H1 (cell line): ENCODE measurements at regions not wholly inside any gene's neighbourhood (a gene's known extent, or its start where the extent isn't known, plus 50 kb on each side); places are given as distances from the start of the nearest gene placed in this dataset.

Experiments used
- CTCF ChIA-PET: fragments of 300-600 bp; sonication (Branson Sonifier 250); formaldehyde crosslinking; loops from one replicate; lab custom pipeline; 2021; ENCODE audit not compliant: partially characterized antibody; lab: Charles Lee
- POLR2A ChIA-PET: fragments of 300-600 bp; sonication (Branson Sonifier 250); formaldehyde crosslinking; loops from one replicate; lab custom pipeline; 2021; ENCODE audit warnings: inconsistent platforms; ENCODE audit not compliant: partially characterized antibody; lab: Charles Lee
- DNase-seq, 2 experiments: peaks; one replicate each; pipeline versions ENCODE4 v3.0.0 to v3.0.0-alpha.2; 2010 to 2022; ENCODE audit warnings: low spot score in 2 of 2, low read depth in 1 of 2, mixed read lengths in 1 of 2
- FAIRE-seq: peaks from 2 replicates; lab custom pipeline; 2011; peaks lifted over from hg19 to GRCh38; lab: Jason Lieb, UNC
- H2AFZ ChIP-seq: 2 replicates; pipeline ENCODE4 v1.8.1; 2012; ENCODE audit warnings: low read length, inconsistent platforms
- H2AK5ac ChIP-seq: 2 replicates; pipeline ENCODE4 v1.6.1; 2013; ENCODE audit warnings: low read depth, low read length
- H2BK120ac ChIP-seq: replicated peaks from 2 replicates; pipeline ENCODE3; 2013; ENCODE audit warnings: low read depth, low read length, inconsistent platforms
- H2BK12ac ChIP-seq: 2 replicates; pipeline ENCODE4 v1.6.1; 2013; ENCODE audit warnings: low read depth, low read length
- H2BK15ac ChIP-seq: 2 replicates; pipeline ENCODE4 v1.6.1; 2013; ENCODE audit warnings: low read length
- H2BK20ac ChIP-seq: 2 replicates; pipeline ENCODE4 v1.6.1; 2013; ENCODE audit warnings: low read length
- H2BK5ac ChIP-seq: 2 replicates; pipeline ENCODE4 v1.6.1; 2013; ENCODE audit warnings: low read depth, low read length
- H3K14ac ChIP-seq: 2 replicates; pipeline ENCODE4 v1.6.1; 2013; ENCODE audit warnings: inconsistent platforms; ENCODE audit not compliant: insufficient read length
- H3K18ac ChIP-seq: 2 replicates; pipeline ENCODE4 v1.6.1; 2013; ENCODE audit warnings: low read length; ENCODE audit errors: extremely low read depth
- H3K23ac ChIP-seq: 2 replicates; pipeline ENCODE4 v1.6.1; 2013; ENCODE audit warnings: inconsistent platforms; ENCODE audit not compliant: insufficient read length
- H3K23me2 ChIP-seq: 2 replicates; pipeline ENCODE4 v1.6.1; 2013; ENCODE audit warnings: low read depth, low read length
- H3K27ac ChIP-seq: 2 replicates; pipeline ENCODE4 v1.6.1; 2011; ENCODE audit warnings: low read depth, low read length, inconsistent platforms
- H3K27me3 ChIP-seq, 4 experiments: replicated peaks in 1 of 4; 1 replicate in 1 of 4; 2 replicates in 3 of 4; pipeline versions ENCODE4 v1.6.1 to v1.8.1; 2011 to 2013; ENCODE audit warnings: low read length in 3 of 4, mild to moderate bottlenecking in 3 of 4, inconsistent platforms in 2 of 4, mixed read lengths in 2 of 4, moderate library complexity in 1 of 4; ENCODE audit not compliant: control insufficient read depth in 3 of 4, insufficient read depth in 3 of 4; ENCODE audit errors: extremely low read depth in 1 of 4
- H3K36me3 ChIP-seq, 4 experiments: 2 replicates each; pipeline versions ENCODE4 v1.6.1 to v1.8.1; 2011 to 2013; ENCODE audit warnings: mild to moderate bottlenecking in 4 of 4, low read length in 3 of 4, moderate library complexity in 2 of 4, control low read depth in 1 of 4, inconsistent platforms in 1 of 4; ENCODE audit not compliant: insufficient read depth in 4 of 4, control insufficient read depth in 2 of 4
- H3K4ac ChIP-seq: replicated peaks from 2 replicates; pipeline ENCODE3; 2013; ENCODE audit warnings: low read length, low read depth, mixed read lengths, inconsistent platforms; ENCODE audit not compliant: insufficient read length
- H3K4me1 ChIP-seq, 4 experiments: replicated peaks in 1 of 4; 1 replicate in 1 of 4; 2 replicates in 3 of 4; pipeline versions ENCODE4 v1.6.1 to v1.8.1; 2011 to 2013; ENCODE audit warnings: low read length in 3 of 4, inconsistent platforms in 2 of 4, mixed read lengths in 1 of 4; ENCODE audit not compliant: insufficient read depth in 4 of 4, control insufficient read depth in 3 of 4
- H3K4me2 ChIP-seq, 2 experiments: 2 replicates each; pipeline versions ENCODE4 v1.6.1 to v1.8.1; 2011 to 2013; ENCODE audit warnings: low read depth in 2 of 2, low read length in 2 of 2, control low read depth in 1 of 2, inconsistent platforms in 1 of 2, mild to moderate bottlenecking in 1 of 2; ENCODE audit not compliant: insufficient read depth in 1 of 2
- H3K4me3 ChIP-seq, 4 experiments: fragments of 200-600, 300-600 bp in 1 of 4; sonication (generic), shearing (Covaris generic), sonication (Bioruptor Twin) in 1 of 4; 2 replicates each; pipeline versions ENCODE4 v1.5.1 to v1.8.1; 2011 to 2016; ENCODE audit warnings: low read length in 4 of 4, low read depth in 3 of 4, control low read depth in 2 of 4, inconsistent platforms in 2 of 4, mild to moderate bottlenecking in 2 of 4, mixed read lengths in 1 of 4, moderate library complexity in 1 of 4; ENCODE audit not compliant: insufficient read depth in 2 of 4; ENCODE audit errors: extremely low read depth in 1 of 4
- H3K56ac ChIP-seq: replicated peaks from 2 replicates; pipeline ENCODE3; 2013; ENCODE audit warnings: low read depth, mild to moderate bottlenecking, mixed read lengths, low read length, inconsistent platforms; ENCODE audit not compliant: insufficient read length
- H3K79me1 ChIP-seq: 2 replicates; pipeline ENCODE4 v1.6.1; 2013; ENCODE audit warnings: low read depth, low read length, control low read depth
- H3K79me2 ChIP-seq, 2 experiments: 2 replicates each; pipeline versions ENCODE4 v1.6.1 to v1.8.1; 2012 to 2013; ENCODE audit warnings: low read length in 2 of 2, mild to moderate bottlenecking in 2 of 2, inconsistent platforms in 1 of 2; ENCODE audit not compliant: insufficient read depth in 2 of 2, control insufficient read depth in 1 of 2
- H3K9ac ChIP-seq, 4 experiments: replicated peaks in 1 of 4; 1 replicate in 1 of 4; 2 replicates in 3 of 4; pipeline versions ENCODE4 v1.6.1 to v1.8.1; 2011 to 2013; ENCODE audit warnings: low read depth in 3 of 4, low read length in 3 of 4, control low read depth in 2 of 4, mild to moderate bottlenecking in 2 of 4, moderate library complexity in 2 of 4, inconsistent platforms in 1 of 4; ENCODE audit errors: extremely low read depth in 1 of 4
- H3K9me3 ChIP-seq, 2 experiments: 2 replicates each; pipeline versions ENCODE4 v1.6.1 to v1.8.1; 2012 to 2013; ENCODE audit warnings: mild to moderate bottlenecking in 2 of 2, moderate library complexity in 2 of 2, control low read depth in 1 of 2, inconsistent platforms in 1 of 2, low read depth in 1 of 2, low read length in 1 of 2, mixed read lengths in 1 of 2; ENCODE audit not compliant: insufficient read depth in 2 of 2
- H4K20me1 ChIP-seq, 2 experiments: replicated peaks in 1 of 2; 2 replicates each; pipeline versions ENCODE3 to v1.8.1; 2011 to 2013; ENCODE audit warnings: inconsistent platforms in 2 of 2, low read length in 2 of 2, mild to moderate bottlenecking in 1 of 2; ENCODE audit not compliant: insufficient read depth in 2 of 2, control insufficient read depth in 1 of 2
- H4K5ac ChIP-seq: 2 replicates; pipeline ENCODE4 v1.6.1; 2013; ENCODE audit warnings: low read length, low read depth, mixed read lengths, inconsistent platforms; ENCODE audit not compliant: insufficient read length
- H4K8ac ChIP-seq: 2 replicates; pipeline ENCODE4 v1.8.0; 2013; ENCODE audit warnings: mild to moderate bottlenecking, moderate library complexity, low read length, inconsistent platforms; ENCODE audit not compliant: insufficient read depth; ENCODE audit errors: extremely low read depth
- H4K91ac ChIP-seq: replicated peaks from 2 replicates; pipeline ENCODE3; 2013; ENCODE audit warnings: low read length, mixed read lengths, inconsistent platforms; ENCODE audit not compliant: insufficient read length
- CEBPB ChIP-seq: IDR thresholded peaks from 2 replicates; pipeline ENCODE4 v1.6.1; 2012; ENCODE audit warnings: low read depth, low read length
- CHD2 ChIP-seq: IDR thresholded peaks from 2 replicates; pipeline ENCODE4 v1.6.1; 2012; ENCODE audit warnings: low read length, improper control_type of control experiment
- EGR1 ChIP-seq: IDR thresholded peaks from 2 replicates; pipeline ENCODE4 v1.6.1; 2011; ENCODE audit warnings: low read depth, low read length, borderline replicate concordance
- EP300 ChIP-seq, 2 experiments: IDR thresholded peaks; 1 replicate in 1 of 2; 2 replicates in 1 of 2; pipeline ENCODE4 v1.6.1; 2011 to 2012; ENCODE audit warnings: low read depth in 2 of 2, low read length in 2 of 2, mild to moderate bottlenecking in 2 of 2, borderline replicate concordance in 1 of 2, inconsistent platforms in 1 of 2, moderate library complexity in 1 of 2
- FOSL1 ChIP-seq: IDR thresholded peaks from 2 replicates; pipeline ENCODE4 v1.6.1; 2011; ENCODE audit warnings: mild to moderate bottlenecking, low read depth, low read length, moderate library complexity; ENCODE audit not compliant: insufficient read depth
- GABPA ChIP-seq: IDR thresholded peaks from 2 replicates; pipeline ENCODE4 v1.6.1; 2011; ENCODE audit warnings: mild to moderate bottlenecking, low read length, moderate library complexity, borderline replicate concordance; ENCODE audit not compliant: insufficient read depth
- GTF2F1 ChIP-seq: IDR thresholded peaks from 2 replicates; pipeline ENCODE4 v1.6.1; 2012; ENCODE audit warnings: low read depth, low read length, improper control_type of control experiment, borderline replicate concordance
- JUN ChIP-seq: IDR thresholded peaks from 2 replicates; pipeline ENCODE4 v1.6.1; 2011; ENCODE audit warnings: low read depth, mild to moderate bottlenecking, improper control_type of control experiment, low read length
- KDM4A ChIP-seq: IDR thresholded peaks from one replicate; pipeline ENCODE4 v1.7.1; 2012; ENCODE audit warnings: low read depth, mild to moderate bottlenecking, moderate library complexity, low read length, inconsistent platforms; ENCODE audit not compliant: severe bottlenecking
- NRF1 ChIP-seq: IDR thresholded peaks from 2 replicates; pipeline ENCODE4 v1.6.1; 2011; ENCODE audit warnings: mild to moderate bottlenecking, low read depth, low read length, improper control_type of control experiment
- POU5F1 ChIP-seq: IDR thresholded peaks from 2 replicates; pipeline ENCODE4 v1.6.1; 2011; ENCODE audit warnings: low read depth, mild to moderate bottlenecking, low read length, moderate library complexity
- TAF7 ChIP-seq: optimal IDR thresholded peaks from 2 replicates; pipeline ENCODE3; 2011; ENCODE audit warnings: low read depth, mild to moderate bottlenecking, inconsistent platforms, low read length, moderate library complexity, borderline replicate concordance
- TBP ChIP-seq: IDR thresholded peaks from 2 replicates; pipeline ENCODE4 v1.6.1; 2011; ENCODE audit warnings: low read depth, low read length, improper control_type of control experiment
- YY1 ChIP-seq: IDR thresholded peaks from 2 replicates; pipeline ENCODE4 v1.6.1; 2011; ENCODE audit warnings: low read depth, mild to moderate bottlenecking, low read length
- WGBS, 2 experiments: shearing (Covaris generic) in 1 of 2; methylation state at CpG; one replicate each; pipeline versions ENCODE4 v1.1.6 to v1.1.7; 2013 to 2015; ENCODE audit warnings: low lambda C conversion rate in 2 of 2, mixed read lengths in 2 of 2, inconsistent platforms in 1 of 2, low coverage in 1 of 2, missing lambda C conversion rate in 1 of 2; ENCODE audit not compliant: insufficient replicate concordance in 2 of 2, insufficient coverage in 1 of 2, insufficient read length in 1 of 2; ENCODE audit errors: extremely low coverage in 1 of 2, missing lambda C conversion rate in 1 of 2; 5-methylcytosine and 5-hydroxymethylcytosine counted together
- TF ChIP-seq, protein P1 (sequence below): IDR thresholded peaks from 2 replicates; pipeline ENCODE4 v1.6.1; 2011; ENCODE audit warnings: low read length, improper control_type of control experiment

DNA sequence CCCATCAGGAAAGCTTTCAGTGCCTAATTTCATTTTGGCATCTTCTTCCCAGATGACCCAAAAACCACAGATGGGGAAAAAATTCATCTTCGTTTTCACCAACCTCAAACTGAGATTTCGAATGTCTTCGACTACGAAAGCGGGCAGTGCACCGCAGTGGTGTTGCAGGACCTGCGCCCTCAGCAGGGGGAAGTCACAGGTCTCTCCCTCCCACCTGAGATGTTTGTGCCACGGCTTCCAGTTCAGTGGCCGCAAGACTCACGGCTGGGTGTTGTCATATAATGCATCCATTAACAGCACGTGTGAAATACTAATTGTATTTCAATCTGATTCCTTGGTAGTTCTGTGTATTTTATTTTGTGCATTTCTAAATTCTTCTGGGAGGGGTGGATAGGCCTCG lies 66.2 kb upstream of the SALL3 start:
- CTCF ChIA-PET, result interaction anchor here (0.6 to 0.7 kb wide), 2 partner anchors 112 to 127 kb away, joined by 3 read pairs; no protein-coding TSS in a partner anchor
- H3K27me3 ChIP-seq, result no peaks in the 10 kb centered on the region
- POLR2A ChIA-PET, result no interaction called here
- TF ChIP-seq EP300 (IDR thresholded peaks at IDR 0.05; ENCODE audit: borderline replicate concordance in 1 of 2, low read depth in 2 of 2, low read length in 2 of 2), result no peak
- TF ChIP-seq JUN, result no peak
- TF ChIP-seq NRF1, result no peak
- TF ChIP-seq TAF7, result no peak
- TF ChIP-seq YY1, result no peak
- TF ChIP-seq, protein P1, sequence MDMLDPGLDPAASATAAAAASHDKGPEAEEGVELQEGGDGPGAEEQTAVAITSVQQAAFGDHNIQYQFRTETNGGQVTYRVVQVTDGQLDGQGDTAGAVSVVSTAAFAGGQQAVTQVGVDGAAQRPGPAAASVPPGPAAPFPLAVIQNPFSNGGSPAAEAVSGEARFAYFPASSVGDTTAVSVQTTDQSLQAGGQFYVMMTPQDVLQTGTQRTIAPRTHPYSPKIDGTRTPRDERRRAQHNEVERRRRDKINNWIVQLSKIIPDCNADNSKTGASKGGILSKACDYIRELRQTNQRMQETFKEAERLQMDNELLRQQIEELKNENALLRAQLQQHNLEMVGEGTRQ, result no peak
- TF ChIP-seq TBP, result no peak
- no peak for TF ChIP-seq POU5F1
- no peak for TF ChIP-seq EGR1
- no peak for TF ChIP-seq KDM4A
- TF ChIP-seq CEBPB, result no peak
- no peak for TF ChIP-seq GTF2F1
- no peak for TF ChIP-seq GABPA
- no peak for TF ChIP-seq FOSL1
- no peak for TF ChIP-seq CHD2

More for the DNA sequence above, 66.2 kb upstream of the SALL3 start:
- FAIRE-seq (no peak), DNase-seq (peak in 1 of 2 experiments; percentile 23)
- no peak overlapping the region for H2BK15ac ChIP-seq
- H3K23ac ChIP-seq, result no peak overlapping the region
- H2BK12ac ChIP-seq, result no peak overlapping the region
- H3K4ac ChIP-seq, result no peak overlapping the region
- H3K14ac ChIP-seq, result no peak overlapping the region
- H3K4me1 ChIP-seq, result no peaks in the 10 kb centered on the region
- H3K4me3 ChIP-seq, result no peak overlapping the region
- no peak overlapping the region for H3K27ac ChIP-seq
- 92% methylated on average over 12 of the region's 12 CpGs; no CpG with 5 or more reads in 1 of the 2 experiments for WGBS, 2 experiments
- H3K23me2 ChIP-seq, result no peaks in the 10 kb centered on the region
- H3K4me2 ChIP-seq, result no peak overlapping the region
- H4K5ac ChIP-seq, result no peak overlapping the region
- no peak overlapping the region for H3K56ac ChIP-seq
- H3K79me2 ChIP-seq, result no peaks in the 10 kb centered on the region
- no peak overlapping the region for H2BK120ac ChIP-seq
- H3K9me3 ChIP-seq, result no peaks in the 10 kb centered on the region
- no peak overlapping the region for H2AFZ ChIP-seq
- no peaks in the 10 kb centered on the region for H3K79me1 ChIP-seq
- no peaks in the 10 kb centered on the region for H3K36me3 ChIP-seq
- no peak overlapping the region for H2AK5ac ChIP-seq
- H4K20me1 ChIP-seq, result no peaks in the 10 kb centered on the region
- no peak overlapping the region for H2BK5ac ChIP-seq
- no peak overlapping the region for H3K18ac ChIP-seq
- no peak overlapping the region for H2BK20ac ChIP-seq
- no peak overlapping the region for H4K8ac ChIP-seq
- no peak overlapping the region for H3K9ac ChIP-seq
- H4K91ac ChIP-seq, result no peak overlapping the region
